ENCODE measurements at regions not wholly inside any gene's neighbourhood (a gene's known extent, or its start where the extent isn't known, plus 50 kb on each side); places are given as distances from the start of the nearest gene placed in this dataset.
"Not testable (repeated sequence)": the region's sequence is repeated elsewhere in the genome, so short reads cannot be mapped to it uniquely, and the experiment has no call there.

- TF ChIP-seq EZH2 (IDR thresholded peaks at IDR 0.05; ENCODE audit: borderline replicate concordance, low read length); CTCF (conservative IDR thresholded peaks at IDR 0.05 in 1 of 2, IDR thresholded peaks at IDR 0.05 in 1 of 2; ENCODE audit: extremely low read depth in 1 of 2, insufficient read depth in 1 of 2, low read depth in 1 of 2, low read length in 2 of 2): not testable (repeated sequence)
These were observed 63.3 kb upstream of the ARHGEF7 start for GRCh38 chr13:111051726-111052232.
